ENCODE measurements at regions not wholly inside any gene's neighbourhood (a gene's known extent, or its start where the extent isn't known, plus 50 kb on each side); places are given as distances from the start of the nearest gene placed in this dataset.

GRCh38 chr2:236656166-236656565 lies 86.5 kb downstream of the ACKR3 start:
- no peak for DNase-seq (ENCODE audit: low read depth)

DNA sequence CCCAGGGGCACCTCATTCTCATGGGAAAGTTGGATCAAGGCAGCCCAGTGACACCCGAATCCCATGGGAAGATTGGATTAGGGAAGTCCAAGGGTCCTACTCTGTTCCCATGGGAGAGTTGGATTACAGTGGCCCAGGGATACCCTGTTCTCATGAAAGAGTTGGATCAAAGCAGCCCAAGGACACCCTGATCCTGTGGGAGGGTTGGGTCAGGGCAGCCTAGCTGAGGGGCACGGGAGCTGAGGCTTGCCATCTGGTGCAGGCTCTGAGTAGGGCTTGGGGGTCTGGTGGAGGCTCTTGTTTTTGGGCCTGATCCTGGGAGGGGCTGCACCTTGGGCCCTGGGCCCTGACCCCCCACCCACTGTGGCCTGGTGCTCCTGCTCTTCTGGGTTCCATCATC lies 87.1 kb downstream of the ACKR3 start:
- no peak for DNase-seq (ENCODE audit: low read depth)

DNA sequence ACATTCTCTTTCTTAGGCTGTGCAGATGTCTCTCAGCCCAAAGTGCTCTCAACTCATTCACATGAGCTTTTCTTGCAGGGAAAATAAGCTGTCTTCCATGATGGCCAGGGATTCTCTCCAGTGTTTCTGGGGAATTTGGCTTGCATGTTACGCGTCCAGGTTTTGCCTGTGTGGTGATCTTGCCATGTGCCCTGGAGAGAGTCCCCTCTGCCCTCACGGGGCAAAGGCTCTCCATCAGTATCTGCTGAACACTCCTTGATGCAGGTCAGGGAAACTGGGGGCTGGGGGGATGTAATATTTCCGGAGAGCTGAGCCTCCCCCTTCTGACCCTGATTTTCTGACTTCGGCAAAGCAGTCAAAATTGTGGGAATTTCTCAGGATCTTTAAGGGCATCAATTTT lies 87.6 kb downstream of the ACKR3 start:
- no peak for DNase-seq (ENCODE audit: low read depth)

DNA sequence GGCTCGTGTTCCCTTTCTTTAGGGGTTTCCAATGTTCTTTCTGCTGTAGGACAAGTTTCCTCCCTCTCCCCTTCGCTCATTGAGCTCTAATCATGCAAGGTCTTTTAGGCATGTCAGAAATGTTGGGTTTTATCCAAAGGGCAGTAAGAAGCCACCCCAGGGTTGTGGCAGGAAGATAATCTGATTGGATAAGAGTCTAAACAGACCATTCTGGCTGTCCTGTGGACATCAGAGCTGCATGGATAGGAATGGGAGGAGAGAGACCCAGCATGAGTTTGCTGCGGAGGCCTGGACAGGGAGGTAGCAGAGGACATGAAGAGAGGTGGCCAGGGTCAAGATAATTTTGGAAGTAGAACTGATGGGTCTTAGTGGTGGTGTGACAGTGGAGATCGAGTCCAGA lies 88.2 kb downstream of the ACKR3 start:
- DNase-seq (ENCODE audit: low read depth), result no peak

GRCh38 chr2:236658974-236659757 lies 89.5 kb downstream of the ACKR3 start:
- DNase-seq (ENCODE audit: low read depth), result no peak

DNA sequence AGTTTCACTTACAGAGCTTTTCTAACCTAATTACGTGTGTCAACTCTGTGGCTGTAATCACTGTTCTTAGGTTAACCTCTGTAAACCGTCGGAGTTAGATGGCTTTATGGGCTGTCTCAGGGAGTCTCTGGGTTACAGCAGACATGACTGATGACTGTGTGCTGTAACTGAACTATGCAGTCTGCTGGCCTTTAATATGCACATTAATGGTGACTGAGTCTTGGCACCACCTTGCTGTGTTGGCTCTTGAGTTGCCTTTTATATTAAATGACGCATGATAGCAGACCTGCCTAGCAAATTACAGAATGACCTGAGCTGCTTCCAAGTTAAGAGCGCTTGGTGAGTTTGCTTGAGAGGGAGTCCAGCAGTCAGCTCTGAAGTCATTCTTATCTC lies 90.1 kb downstream of the ACKR3 start:
- DNase-seq (ENCODE audit: low read depth), result no peak

- no peak for DNase-seq (ENCODE audit: low read depth)
Measured at GRCh38 chr2:236661061-236661761, 91.6 kb downstream of the ACKR3 start.

DNA sequence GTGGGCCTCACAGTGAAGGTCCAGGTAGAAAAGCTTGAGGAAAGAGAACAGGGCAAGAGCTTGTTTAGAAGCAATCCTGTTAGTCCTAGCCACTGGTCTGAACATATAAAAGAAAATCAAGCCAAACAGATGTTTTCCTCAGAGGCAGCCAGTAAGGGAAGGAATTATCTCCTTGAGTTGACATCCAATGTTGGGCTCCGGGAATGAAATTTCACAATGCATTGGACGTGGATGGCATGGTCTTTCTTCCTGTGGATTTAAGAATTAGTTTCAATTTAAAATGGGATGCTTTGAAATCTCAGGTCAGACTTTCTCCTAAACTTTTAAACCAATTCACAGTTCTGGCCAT lies 92.1 kb downstream of the ACKR3 start:
- no peak for DNase-seq (ENCODE audit: low read depth)

DNA sequence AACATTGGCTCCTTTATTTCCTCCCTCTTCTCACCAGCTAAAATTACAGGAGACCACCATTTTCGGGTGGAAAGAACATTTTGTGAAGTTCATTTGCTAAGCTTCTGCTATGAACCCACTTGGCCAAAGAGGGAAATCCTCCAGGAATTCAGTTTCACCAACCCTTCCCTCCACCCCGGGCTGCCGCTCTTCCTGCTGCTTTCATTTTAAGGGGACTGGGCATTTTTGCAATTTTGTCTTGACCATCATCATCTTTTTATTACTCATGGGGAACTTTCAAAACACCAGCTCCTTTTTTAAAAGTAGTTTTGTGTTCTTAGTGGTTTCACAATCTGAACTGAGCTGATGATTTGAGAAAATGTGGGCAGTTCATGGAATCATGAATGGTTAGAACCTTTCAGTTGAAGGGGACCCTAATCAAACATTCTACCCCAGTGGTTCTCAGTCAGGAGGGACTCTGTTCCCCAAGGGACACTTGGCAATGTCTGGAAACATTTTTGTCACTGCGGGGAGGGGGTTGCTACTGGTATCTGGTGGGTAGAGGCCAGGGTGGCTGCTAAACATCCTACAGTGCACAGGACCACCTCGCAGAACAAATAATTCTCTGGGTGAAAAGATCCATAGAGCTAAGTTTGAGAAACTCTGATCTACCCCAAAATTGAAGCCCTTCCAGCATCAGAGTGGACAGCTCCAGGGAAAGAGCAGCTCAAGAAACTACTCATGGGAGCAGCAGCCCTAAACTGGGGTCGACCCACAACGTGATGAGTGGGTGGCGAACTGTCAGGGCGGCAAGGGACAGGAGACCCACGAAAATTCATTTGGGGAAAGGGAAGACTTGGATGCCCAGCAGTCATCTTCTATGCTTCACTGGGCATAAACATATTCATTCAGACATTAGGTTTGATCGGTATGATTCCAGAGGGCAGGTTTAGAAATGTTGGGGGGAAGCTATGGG lies 92.9 kb downstream of the ACKR3 start:
- DNase-seq (ENCODE audit: low read depth), result no peak

DNA sequence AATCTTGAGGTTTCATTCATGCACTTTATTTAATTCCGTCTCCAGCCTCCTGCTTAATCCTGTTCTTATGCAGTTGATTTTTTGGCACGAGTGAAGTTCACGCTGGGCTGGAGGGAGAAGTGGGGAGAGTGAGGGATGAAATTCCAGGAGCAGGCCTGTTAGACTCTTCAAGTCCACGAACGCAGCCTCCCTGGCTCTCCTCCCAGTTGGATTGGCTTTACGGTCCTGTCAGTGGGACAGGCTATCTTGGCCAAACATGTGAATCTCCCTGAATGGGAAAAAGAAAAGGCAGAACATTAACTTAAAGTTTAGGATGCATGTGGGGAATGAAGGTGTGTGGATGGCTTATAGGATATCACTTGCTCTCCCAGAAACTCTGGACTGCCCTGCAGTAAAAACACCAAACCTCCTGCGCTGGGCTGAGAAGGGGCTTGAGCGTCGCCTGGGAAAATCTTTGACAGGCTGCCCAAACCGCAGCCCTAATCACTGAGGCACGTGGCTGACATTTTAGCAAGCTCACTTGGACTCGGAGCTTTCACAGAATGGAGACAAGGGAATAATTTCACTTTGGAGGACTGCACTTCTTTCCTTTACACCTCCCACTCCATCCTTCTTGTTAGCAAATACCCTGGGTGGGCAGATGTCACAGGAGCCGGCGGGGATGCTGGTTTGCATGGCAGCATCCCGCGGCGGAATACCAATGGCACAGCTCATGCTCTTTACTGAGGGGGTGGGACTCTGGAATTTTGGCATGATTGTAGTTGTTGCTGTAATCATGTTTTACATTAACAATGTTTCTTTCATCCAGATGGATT lies 93.9 kb downstream of the ACKR3 start:
- DNase-seq (ENCODE audit: low read depth), result no peak

DNA sequence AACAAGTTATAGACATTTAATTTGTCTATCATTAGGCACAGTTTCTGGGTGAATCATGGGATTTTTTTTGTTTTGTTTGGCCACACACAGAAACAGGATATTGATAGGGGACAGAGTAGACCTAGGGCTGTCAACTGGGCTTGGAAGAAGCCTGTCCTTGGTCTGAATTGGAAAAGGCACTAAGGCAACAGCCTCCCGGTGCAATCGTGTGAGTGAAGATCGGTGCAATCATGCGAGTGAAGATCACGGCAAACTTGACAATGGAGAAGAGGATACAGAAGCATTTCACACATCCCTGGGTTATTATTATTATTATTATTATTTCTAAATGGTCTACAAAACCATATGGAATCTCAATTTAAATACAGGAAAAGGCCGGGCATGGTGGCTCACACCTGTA lies 94.5 kb downstream of the ACKR3 start:
- DNase-seq (ENCODE audit: low read depth), result no peak

- no peak for DNase-seq (ENCODE audit: low read depth)
Measured at GRCh38 chr2:236665101-236665500, 95.5 kb downstream of the ACKR3 start.

- DNase-seq (ENCODE audit: low read depth), result no peak
Measured at GRCh38 chr2:236665572-236666118, 96.0 kb downstream of the ACKR3 start.

- DNase-seq (ENCODE audit: low read depth), result no peak
Measured at GRCh38 chr2:236666646-236667204, 97.1 kb downstream of the ACKR3 start.

- no peak for DNase-seq (ENCODE audit: low read depth)
Measured at GRCh38 chr2:236667526-236667925, 97.9 kb downstream of the ACKR3 start.

- no peak for DNase-seq (ENCODE audit: low read depth)
Measured at GRCh38 chr2:236668531-236668969, 98.9 kb downstream of the ACKR3 start.

DNA sequence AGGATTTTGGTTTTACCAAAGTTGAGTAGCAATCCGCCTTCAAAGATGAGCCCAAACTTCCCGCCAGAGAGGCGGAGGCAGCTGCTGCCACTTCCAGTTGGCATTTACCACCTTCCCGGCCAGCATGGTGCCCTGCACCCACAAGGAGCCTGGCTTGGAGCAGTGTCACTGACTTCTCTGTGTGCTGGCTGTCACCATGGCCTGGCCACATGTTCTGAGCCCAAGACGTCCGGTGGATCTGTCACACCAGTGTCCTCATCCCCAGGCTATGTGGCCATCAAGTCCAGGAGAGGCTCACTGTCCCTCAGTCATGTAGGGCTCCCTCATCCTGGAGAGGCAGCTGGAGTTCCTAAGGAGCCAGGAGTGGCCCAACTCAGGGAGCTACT lies 100.6 kb downstream of the ACKR3 start:
- DNase-seq (ENCODE audit: low read depth), result no peak

DNA sequence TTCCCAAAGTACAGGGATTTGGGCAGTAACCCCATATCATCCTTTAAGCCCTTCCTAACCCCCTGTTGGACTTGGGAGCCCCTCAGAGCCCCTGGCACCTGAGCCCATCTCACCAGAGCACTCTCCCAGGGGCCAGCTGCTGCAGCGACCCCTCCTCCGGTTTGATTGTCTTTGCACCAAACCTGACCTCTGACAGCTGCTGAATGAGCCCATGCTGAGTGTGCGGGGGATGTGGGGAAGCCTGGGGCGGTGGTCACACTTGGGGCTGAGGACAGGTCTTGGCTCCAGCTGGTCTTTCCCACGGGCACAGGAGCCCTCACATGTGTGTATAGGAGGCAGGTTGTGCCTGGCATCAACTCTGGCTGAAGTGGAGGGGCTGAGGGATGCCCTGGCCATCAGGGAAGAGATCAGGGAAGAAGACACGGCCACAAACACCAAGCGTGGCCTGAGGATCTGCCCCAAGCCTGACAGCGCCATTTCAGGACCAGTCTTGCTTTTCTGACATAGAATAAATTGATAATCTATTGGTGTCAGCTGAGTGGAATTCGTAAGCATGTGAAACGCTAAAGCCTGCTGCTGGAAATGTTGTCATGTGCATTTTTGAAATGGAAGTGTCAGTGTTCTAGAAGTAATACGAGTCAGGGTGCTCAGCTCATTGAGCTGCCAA lies 102.4 kb downstream of the ACKR3 start:
- no peak for DNase-seq (ENCODE audit: low read depth)

DNA sequence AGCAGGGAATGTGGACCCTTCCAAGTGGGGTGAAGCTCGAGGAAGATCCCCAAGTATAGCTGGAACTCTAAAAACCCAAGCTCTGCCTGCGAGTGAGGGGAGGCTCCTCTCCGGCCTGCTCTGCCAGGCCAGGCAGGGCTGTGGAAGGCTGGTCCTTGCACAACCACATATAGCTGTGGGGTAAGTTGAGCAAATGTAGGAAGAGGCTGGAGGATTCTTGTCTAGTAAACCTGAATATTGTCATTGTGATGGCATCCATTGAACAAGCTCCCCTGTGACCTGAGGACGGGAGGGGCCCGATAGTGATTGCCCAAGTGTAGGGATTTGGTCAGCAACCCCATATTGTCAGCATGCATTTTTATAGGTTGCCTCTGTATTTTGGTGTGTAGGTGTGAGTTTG lies 103.0 kb downstream of the ACKR3 start:
- DNase-seq (ENCODE audit: low read depth), result no peak

DNA sequence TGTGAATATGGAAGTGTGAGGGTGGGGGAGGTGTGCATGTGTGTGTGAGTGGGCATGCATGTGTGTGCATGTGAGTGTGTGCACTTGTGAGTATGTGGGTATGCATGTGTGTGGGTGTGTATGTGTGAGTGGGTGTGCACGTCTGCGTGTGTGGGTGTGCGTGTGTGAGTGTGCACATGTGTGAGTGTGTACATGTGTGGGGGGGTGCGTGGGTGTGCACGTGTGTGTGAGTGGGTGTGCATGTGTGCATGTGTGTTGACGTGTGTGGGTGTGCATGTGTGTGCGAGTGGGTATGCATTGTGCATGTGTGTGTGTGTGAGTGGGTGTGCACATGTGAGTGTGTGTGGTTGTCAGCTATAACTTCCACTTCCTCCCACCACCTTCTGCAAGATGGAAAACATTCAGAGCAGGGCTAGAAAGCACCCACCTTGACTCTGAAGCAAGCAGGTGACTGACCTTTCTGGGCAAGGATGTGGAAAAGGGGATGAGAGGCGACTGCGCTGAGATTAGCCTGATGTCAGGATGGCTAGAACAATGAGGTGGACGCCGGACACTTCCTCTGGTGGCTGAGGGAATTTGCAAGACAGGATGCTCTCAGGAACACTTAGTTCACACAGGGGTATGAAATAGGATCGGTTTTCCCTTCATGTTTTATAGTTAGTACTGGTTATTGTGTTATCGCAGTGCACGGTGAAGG lies 103.6 kb downstream of the ACKR3 start:
- DNase-seq (ENCODE audit: low read depth), result no peak
